Tibial nerve (tissue), 4 donors: ENCODE measurements at regions not wholly inside any gene's neighbourhood (a gene's known extent, or its start where the extent isn't known, plus 50 kb on each side); places are given as distances from the start of the nearest gene placed in this dataset.

ENCODE experiments used
- DNase-seq, 2 donors: peaks; one replicate each; pipeline ENCODE4 v3.0.0-alpha.2; 2019; ENCODE audit warnings: low spot score in 2 of 2
- H3K27ac ChIP-seq, 4 donors: fragments of 200-600 bp; sonication (generic) in 3 of 4; one replicate each; pipeline ENCODE4 v1.5.1; 2017 to 2019; ENCODE audit warnings: mild to moderate bottlenecking in 1 of 4
- H3K27me3 ChIP-seq, 2 donors: fragments of 200-600 bp; sonication (generic) in 1 of 2; one replicate each; pipeline versions ENCODE4 v1.5.1 to v1.6.0; 2017 to 2019
- H3K36me3 ChIP-seq, 3 donors: fragments of 200-600 bp; sonication (generic); one replicate each; pipeline ENCODE4 v1.5.1; 2018 to 2019
- H3K4me1 ChIP-seq, 4 donors: fragments of 200-600 bp; sonication (generic) in 3 of 4; one replicate each; pipeline ENCODE4 v1.5.1; 2017 to 2019
- H3K4me3 ChIP-seq, 4 donors: fragments of 200-600 bp; sonication (generic) in 3 of 4; one replicate each; pipeline ENCODE4 v1.5.1; 2017 to 2019; ENCODE audit warnings: mild to moderate bottlenecking in 1 of 4, moderate library complexity in 1 of 4
- H3K9me3 ChIP-seq, 4 donors: fragments of 200-600 bp; sonication (generic) in 3 of 4; one replicate each; pipeline ENCODE4 v1.5.1; 2017 to 2019
- EP300 ChIP-seq, 2 donors: sonication (generic); formaldehyde crosslinking; IDR thresholded peaks; one replicate each; pipeline ENCODE4 v1.6.1; 2017; ENCODE audit warnings: antibody characterized with exemption in 2 of 2, mild to moderate bottlenecking in 1 of 2
- POLR2A ChIP-seq, 2 donors: fragments of 450-650 bp; IDR thresholded peaks; one replicate each; pipeline ENCODE4 v1.6.1; 2017; ENCODE audit warnings: antibody characterized with exemption in 2 of 2, mild to moderate bottlenecking in 2 of 2, moderate library complexity in 2 of 2
- WGBS, 2 donors: methylation state at CpG; one replicate each; pipeline ENCODE4 v1.1.5; 2018; 5-methylcytosine and 5-hydroxymethylcytosine counted together
- TF ChIP-seq, protein P1 (sequence below), 5 experiments: fragments of 200-600 bp in 3 of 5; fragments of 450-650 bp in 2 of 5; sonication (generic) in 3 of 5; IDR thresholded peaks; one replicate each; pipeline ENCODE4 v1.5.1; 2016 to 2019; ENCODE audit warnings: antibody characterized with exemption in 5 of 5, mild to moderate bottlenecking in 3 of 5, moderate library complexity in 2 of 5

DNA sequence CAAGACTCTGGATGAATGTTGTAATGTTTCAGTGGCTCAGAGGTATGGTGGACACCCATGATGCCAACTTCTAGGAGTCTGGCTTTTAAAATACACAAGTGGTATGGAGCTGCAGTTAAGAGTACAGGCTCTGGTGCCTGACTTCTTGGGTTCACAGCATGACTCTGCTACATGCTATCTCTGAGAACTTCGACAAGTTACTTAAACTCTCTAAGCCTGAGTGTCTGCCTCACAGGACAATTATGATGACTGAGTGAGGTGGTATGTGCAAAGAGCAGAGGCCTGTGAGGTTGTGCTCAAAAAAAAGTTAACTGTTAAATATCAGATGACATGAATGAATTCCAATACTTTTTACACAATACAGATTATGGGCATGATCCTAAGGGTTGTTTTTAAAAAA lies 90.9 kb upstream of the SRD5A3 start:
- TF ChIP-seq, protein P1, sequence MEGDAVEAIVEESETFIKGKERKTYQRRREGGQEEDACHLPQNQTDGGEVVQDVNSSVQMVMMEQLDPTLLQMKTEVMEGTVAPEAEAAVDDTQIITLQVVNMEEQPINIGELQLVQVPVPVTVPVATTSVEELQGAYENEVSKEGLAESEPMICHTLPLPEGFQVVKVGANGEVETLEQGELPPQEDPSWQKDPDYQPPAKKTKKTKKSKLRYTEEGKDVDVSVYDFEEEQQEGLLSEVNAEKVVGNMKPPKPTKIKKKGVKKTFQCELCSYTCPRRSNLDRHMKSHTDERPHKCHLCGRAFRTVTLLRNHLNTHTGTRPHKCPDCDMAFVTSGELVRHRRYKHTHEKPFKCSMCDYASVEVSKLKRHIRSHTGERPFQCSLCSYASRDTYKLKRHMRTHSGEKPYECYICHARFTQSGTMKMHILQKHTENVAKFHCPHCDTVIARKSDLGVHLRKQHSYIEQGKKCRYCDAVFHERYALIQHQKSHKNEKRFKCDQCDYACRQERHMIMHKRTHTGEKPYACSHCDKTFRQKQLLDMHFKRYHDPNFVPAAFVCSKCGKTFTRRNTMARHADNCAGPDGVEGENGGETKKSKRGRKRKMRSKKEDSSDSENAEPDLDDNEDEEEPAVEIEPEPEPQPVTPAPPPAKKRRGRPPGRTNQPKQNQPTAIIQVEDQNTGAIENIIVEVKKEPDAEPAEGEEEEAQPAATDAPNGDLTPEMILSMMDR (IDR thresholded peaks at IDR 0.05): no peak
- TF ChIP-seq EP300 (IDR thresholded peaks at IDR 0.05) (no peak), POLR2A (IDR thresholded peaks at IDR 0.05) (no peak)
- H3K4me1 ChIP-seq: no peaks in the 10 kb centered on the region
- 82 to 91% methylated on average over 1 of the region's 1 CpG for WGBS, 2 donors
- H3K9me3 ChIP-seq: no peaks in the 10 kb centered on the region
- H3K36me3 ChIP-seq: no peaks in the 10 kb centered on the region
- DNase-seq: no peak
- no peaks in the 10 kb centered on the region for H3K27me3 ChIP-seq
- H3K27ac ChIP-seq: no peak overlapping the region
- no peak overlapping the region for H3K4me3 ChIP-seq

DNA sequence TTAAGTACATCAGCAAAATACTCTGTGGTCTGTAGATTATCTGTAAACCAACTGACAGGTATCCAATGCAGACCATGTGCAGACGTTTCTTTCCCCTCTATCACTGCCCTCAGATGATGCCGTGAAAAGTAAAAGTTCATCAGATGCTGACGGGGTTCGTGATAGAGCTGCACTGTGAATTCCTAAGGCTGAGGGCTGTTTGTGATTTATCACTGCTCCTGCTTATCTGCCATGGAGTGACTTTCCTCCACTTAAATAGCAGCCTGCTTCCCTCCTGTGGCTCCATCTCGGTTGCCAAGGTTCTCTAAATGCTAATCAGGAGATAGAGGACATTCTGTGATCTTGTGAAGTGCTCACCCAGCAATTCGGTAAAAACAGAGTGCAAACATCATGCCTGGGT lies 89.3 kb upstream of the SRD5A3 start:
- no peak for DNase-seq
- Histone ChIP-seq H3K27me3 (no peaks in the 10 kb centered on the region), H3K9me3 (no peaks in the 10 kb centered on the region), H3K27ac (no peak overlapping the region), H3K4me3 (no peak overlapping the region), H3K4me1 (no peaks in the 10 kb centered on the region), H3K36me3 (no peaks in the 10 kb centered on the region)
- WGBS, 2 donors: 46 to 47% methylated on average over 6 of the region's 6 CpGs
- TF ChIP-seq, protein P1 (IDR thresholded peaks at IDR 0.05): no peak
- TF ChIP-seq EP300 (IDR thresholded peaks at IDR 0.05): no peak
- no peak for TF ChIP-seq POLR2A (IDR thresholded peaks at IDR 0.05)

DNA sequence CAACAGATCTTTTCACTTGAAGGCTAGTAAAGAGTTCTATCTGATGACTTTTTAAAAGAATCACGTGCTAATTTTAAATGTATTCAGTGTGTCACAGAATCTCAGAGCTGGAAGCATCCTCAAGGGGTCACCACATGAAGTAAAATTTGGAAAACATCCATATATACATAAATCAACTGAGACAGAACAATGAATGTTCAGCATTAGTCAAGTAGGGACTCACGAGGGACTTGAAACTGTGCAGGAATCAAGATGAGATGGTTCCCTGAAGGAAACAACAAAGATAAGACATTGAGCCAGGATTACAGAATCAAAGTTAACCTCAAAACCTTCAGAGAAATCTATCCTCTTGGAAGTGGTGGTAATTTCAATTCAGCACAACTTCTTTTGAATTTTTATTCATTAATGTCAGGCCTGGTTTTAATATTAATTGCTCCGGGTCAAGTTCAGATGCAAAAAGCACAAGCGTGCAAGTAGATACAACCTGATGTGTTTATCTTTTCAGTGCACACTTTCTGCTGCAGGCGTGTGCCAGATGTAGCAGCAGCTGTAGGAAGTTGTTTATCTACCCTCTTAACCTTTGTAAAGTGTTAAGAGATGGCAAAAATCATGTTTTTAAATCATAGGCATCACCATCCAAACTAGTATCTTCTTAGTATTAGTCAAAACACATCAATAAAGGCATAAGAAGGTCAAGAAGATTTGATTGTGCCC lies 87.7 kb upstream of the SRD5A3 start:
- no peak overlapping the region for H3K27ac ChIP-seq
- TF ChIP-seq POLR2A (IDR thresholded peaks at IDR 0.05): no peak
- TF ChIP-seq EP300 (IDR thresholded peaks at IDR 0.05): no peak
- TF ChIP-seq, protein P1 (IDR thresholded peaks at IDR 0.05): no peak
- H3K36me3 ChIP-seq: no peaks in the 10 kb centered on the region
- H3K4me1 ChIP-seq: no peaks in the 10 kb centered on the region
- H3K9me3 ChIP-seq: no peaks in the 10 kb centered on the region
- WGBS, 2 donors: 46 to 55% methylated on average over 5 of the region's 5 CpGs
- H3K27me3 ChIP-seq: no peaks in the 10 kb centered on the region
- H3K4me3 ChIP-seq: no peak overlapping the region
- DNase-seq: no peak

DNA sequence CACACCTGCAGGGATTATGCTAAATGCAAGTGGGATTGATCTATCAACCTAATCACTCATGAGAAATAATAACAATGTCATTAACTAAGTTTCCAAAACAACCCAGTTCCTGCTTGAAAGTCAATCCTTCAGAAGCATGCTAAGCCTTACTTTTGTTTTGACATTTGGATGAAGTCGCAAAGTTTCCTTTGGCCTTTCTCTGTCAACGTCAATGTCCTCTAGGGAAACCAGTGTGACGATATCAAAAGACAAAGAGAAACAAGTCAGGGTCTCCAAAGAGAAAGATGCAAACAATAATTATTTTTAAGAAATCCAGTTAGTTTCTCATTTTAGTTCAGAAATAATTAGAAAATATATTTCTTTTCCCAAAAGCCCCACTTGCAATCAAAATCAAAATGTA lies 86.7 kb upstream of the SRD5A3 start:
- H3K9me3 ChIP-seq: no peaks in the 10 kb centered on the region
- no peak overlapping the region for H3K4me3 ChIP-seq
- no peaks in the 10 kb centered on the region for H3K36me3 ChIP-seq
- no peak for DNase-seq
- H3K27ac ChIP-seq: no peak overlapping the region
- no peaks in the 10 kb centered on the region for H3K4me1 ChIP-seq
- TF ChIP-seq EP300 (IDR thresholded peaks at IDR 0.05) (no peak), POLR2A (IDR thresholded peaks at IDR 0.05) (no peak)
- TF ChIP-seq, protein P1 (IDR thresholded peaks at IDR 0.05): no peak
- no peaks in the 10 kb centered on the region for H3K27me3 ChIP-seq
- WGBS, 2 donors: 49 to 60% methylated on average over 3 of the region's 3 CpGs

DNA sequence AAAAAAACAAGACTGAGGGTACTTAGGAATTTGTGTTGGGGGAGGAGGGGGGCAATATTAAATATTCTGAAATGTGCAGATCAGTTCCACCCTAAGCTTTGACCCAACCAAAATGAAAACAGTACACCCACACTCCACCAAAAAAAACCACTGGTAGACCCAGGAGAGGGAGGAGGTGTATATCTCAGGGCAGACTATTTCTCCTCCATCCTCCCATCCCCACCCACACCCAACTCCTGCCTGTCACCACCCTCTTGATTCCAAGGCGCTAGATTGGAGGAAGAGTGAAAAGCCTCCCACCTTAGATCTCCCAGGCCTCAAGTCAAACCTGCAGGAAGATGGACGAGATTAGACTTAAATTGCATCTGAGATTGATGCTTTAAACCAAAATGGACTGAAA lies 76.6 kb upstream of the SRD5A3 start:
- WGBS, 2 donors: 69 to 82% methylated on average over 2 of the region's 2 CpGs
- Histone ChIP-seq H3K36me3 (no peaks in the 10 kb centered on the region), H3K27me3 (no peaks in the 10 kb centered on the region), H3K9me3 (no peaks in the 10 kb centered on the region), H3K4me1 (no peaks in the 10 kb centered on the region), H3K27ac (no peak overlapping the region), H3K4me3 (no peak overlapping the region)
- no peak for DNase-seq
- TF ChIP-seq POLR2A (IDR thresholded peaks at IDR 0.05) (no peak), EP300 (IDR thresholded peaks at IDR 0.05) (no peak)
- TF ChIP-seq, protein P1 (IDR thresholded peaks at IDR 0.05): no peak
